ENCODE measurements at regions not wholly inside any gene's neighbourhood (a gene's known extent, or its start where the extent isn't known, plus 50 kb on each side); places are given as distances from the start of the nearest gene placed in this dataset.
"Not testable (repeated sequence)": the region's sequence is repeated elsewhere in the genome, so short reads cannot be mapped to it uniquely, and the experiment has no call there.

DNA sequence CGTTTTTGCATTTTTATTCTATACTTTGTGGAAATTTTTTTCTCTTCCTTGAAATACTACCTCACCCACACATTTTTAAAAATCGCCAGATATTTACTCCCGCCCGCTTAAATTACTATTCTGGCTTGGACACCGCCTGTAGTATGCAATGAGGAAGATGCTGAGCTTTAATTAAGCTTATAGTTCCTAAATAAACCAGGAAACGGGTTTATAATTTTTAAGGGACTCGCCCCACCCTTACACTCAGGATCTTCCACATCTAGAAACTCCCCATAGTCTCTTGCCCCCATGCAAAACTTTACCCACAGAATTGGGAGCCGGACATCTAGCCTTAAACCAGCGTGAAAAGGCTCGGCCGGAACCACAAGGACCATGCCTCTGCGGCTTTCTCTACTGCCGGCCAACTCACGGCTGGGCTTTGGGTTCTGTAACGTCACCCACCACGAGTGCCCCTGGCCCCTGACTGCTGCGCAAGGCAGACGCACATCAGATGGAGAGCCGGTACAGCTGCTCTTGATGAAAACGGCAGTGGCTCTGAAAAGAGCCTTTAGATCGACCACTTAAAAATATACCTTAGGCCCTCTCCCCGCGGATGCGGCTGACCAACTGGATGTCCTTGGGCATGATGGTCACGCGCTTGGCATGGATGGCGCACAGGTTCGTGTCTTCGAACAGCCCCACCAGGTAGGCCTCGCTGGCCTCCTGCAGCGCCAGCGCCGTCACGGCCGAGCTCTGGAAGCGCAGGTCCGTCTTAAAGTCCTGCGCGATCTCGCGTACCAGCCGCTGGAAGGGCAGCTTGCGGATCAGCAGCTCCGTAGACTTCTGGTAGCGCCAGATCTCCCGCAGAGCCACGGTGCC, 66.3 kb downstream of the FAM72B start:
- not testable (repeated sequence) for DNase-seq

Data from CD4-positive, alpha-beta T cell treated with Interleukin-15 for 1 hour (primary cell).